ENCODE measurements at regions not wholly inside any gene's neighbourhood (a gene's known extent, or its start where the extent isn't known, plus 50 kb on each side); places are given as distances from the start of the nearest gene placed in this dataset.

DNA sequence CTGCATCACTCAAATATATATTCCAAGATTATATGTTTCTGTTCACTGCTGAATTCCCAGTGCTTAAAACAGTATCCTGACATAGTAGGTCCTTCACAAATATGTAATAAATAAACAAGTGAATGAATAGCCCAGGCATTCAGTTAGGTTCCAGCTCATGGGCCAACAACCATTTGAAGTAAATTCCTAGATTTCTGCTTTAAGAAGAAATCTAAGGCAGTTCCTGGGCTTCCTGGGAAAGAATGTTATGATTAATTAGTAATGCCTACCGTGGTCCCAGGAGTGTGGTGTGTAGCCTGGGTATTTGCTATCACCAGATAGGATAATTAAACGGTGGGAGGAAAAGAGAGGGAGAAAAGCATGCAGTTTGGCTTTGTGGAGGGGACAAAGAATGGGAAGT lies 576.8 kb downstream of the SOX6 start:
- DNase-seq: peak; percentile 5

- no peak for DNase-seq
Observed at GRCh38 chr11:15780382-15780781, 576.0 kb downstream of the SOX6 start.

DNA sequence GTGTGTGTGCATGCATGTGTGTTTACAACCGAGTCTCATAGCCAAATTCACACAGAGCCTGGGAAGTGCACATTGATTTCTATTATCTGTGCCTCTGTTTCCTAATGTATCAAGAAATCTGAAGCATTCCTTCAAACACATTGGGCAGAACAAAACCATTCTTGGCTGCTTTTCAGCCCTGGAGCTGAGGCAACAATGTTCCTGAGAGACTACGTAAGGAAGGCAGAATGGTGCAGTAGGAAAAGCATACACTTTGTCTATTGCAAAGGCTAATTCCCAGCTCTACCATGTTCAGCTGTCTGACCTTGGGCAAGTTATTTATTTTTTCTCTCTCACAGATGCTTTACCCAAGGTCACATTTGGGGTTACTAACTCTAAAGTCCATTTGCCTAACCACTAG lies 575.5 kb downstream of the SOX6 start:
- DNase-seq: no peak

DNA sequence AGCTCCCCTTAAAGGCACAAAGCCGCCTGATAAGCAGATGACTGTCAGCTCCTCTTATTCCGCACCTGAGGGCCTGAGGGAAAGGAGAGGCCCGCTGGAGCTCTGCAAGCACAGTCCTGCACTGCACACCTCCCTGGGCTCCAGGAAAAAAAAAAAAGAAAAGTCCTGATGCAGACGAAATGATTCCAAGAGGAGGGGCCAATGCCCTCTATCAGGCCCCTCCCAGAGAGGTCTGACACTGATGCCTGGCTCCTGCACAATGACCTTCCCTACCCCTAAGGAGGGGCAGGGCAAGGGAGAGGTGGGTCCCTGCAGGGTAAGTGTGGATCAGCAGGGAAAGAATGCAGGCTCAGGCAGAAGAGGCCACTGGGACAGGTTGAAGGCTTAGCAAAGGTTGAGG lies 572.7 kb downstream of the SOX6 start:
- DNase-seq: no peak

DNA sequence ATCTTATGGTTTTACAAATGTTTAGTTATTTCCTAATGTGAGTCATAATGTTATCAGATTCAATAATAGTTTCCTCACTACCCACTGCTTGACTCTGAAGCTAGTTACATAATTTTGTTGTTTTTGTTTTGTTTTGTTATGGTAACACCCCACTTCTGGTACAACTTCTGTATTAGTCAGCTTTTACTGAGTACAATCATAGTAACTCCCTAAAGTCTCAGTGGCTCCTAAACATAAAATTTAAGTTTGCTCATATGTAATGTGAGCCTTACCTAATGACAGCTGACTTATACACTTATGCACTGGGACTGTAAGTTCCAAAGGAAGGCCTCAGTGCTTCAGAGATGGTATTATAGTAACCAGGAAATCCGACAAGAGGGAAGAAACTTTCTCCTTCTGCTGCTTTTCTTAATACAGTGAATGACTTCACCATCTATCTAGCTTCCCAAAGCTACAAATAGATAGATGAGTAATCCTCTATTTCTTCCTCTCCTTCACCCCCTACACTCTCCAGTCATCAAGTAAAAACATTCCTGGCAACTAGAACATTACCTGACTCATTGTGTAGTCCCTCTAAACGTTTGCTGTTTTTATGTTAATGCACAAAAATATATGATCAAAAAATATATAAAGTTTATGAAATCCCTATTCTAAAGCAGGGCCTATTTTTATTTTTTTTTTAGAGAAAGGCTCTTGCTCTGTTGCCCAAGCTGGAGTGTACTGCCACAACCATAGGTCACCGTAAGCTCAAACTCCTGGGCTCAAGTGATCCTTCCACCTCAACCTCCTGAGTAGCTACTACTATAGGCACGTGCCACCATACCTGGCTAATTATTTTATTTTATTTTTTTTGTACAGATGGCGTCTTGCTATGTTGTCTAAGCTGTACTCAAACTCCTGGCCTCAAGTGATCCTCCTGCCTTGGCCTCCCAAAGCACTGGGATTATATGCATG lies 563.0 kb downstream of the SOX6 start:
- peak; percentile 78 for DNase-seq

GRCh38 chr11:15794361-15795150 lies 561.8 kb downstream of the SOX6 start:
- no peak for DNase-seq

GRCh38 chr11:15795378-15795777 lies 561.0 kb downstream of the SOX6 start:
- no peak for DNase-seq

DNA sequence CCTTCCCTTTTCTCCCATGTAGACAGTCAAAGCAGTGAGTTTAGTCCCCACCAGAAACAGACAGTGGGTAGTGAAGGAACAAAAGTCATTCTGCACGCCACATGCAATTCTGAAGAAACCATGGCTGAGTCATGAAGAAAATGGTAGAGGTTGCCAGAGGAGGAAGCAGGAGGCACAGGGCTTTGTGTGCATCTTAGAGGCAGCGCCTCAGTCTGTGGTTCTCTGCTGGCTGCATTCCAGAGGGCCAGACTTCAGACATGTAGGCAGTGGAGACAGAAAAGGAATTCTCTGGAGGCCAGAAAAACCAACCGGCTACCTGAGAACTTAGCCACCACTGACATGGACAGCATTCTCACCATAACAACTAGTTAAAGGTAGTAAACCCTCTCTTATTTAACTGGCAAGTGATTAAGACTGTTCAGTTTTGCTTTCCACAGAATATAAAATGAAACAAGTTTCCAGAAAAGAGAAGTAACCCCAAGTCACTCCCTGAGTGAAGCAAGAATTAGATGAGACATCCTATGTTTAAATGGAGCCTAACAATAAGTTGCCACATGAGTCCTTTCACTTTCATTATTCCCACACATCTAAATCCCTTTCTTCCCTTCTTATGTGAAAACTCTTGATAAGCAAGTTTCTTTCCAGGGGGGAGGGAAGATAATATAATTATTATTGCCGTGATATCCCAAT lies 556.1 kb downstream of the SOX6 start:
- DNase-seq: peak; percentile 82

DNA sequence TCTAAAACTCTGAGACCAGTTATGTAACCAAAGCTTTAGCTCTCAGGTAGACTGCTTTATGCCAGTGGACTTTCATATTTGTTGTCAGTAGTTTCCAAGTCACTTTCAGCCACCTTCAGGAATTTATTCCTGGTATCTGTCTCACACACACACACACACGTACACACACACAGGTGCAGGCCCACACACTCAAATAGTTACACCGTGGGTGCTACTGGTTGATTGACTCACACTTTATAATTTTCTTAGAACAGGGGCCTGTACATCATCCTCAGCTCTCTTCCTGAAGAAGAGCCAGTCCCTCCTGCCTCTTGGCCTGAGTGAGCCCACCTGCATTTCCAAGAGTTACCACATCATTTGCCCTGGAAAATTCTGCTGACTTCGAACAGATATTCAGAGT lies 555.2 kb downstream of the SOX6 start:
- DNase-seq: no peak

GRCh38 chr11:15801616-15802015 lies 554.7 kb downstream of the SOX6 start:
- no peak for DNase-seq

GRCh38 chr11:15805726-15806125 lies 550.6 kb downstream of the SOX6 start:
- no peak for DNase-seq

- no peak for DNase-seq
Observed at GRCh38 chr11:15806217-15806616, 550.1 kb downstream of the SOX6 start.

DNA sequence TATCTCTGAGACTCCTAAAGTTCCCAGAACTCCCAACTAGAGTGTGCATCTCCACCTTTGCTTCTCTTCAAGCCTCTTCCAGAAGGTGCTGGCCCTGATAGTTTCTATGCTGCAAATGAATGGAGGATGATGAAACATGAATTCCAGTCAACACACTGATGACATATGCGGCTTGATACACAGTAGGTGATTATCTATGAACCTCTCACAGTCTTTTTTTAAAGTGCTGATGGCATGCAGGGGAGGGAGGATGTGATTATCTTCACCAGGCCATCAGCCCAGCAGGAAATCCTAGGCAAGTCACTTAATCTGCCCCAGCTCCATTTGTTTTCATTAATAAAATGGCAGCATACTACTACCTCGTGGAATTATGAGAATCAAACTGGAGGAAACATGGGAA lies 548.5 kb downstream of the SOX6 start:
- DNase-seq: no peak

DNA sequence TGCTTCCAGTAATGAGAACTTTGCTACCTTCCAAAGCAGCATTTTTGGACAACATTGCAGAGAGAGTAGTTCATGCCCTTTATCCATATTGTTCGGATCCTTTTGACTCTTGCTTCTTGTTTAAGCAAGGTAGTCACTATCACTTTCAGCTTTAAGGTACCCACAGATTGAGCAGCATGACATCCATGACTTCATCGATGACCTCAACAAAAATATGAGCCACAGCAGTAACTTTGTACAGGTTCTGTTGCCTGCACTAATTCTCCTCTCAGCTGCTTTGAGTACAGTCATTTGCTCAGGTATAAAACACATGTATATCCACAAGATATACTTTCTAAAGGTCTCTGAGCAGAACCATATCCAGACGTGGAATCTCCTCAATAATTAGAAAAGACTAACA lies 546.3 kb downstream of the SOX6 start:
- no peak for DNase-seq

DNA sequence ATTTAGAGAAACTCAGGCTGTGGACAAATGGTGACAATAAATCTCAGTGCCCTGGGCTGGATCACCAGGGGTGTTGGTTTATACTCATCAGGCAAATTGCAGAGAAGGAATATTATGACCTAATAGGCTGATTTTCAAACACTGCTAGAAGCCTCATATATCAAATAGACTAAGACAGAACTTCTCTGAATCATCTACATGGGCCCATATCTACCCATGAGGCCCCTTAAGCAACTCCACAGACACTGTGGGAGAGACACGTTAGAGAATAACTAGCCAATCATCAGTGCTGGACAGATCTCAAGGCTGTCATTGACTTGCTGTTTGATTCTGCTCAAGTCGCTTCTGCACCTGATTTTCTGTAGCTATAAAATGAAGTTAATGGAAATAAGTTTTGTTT lies 545.8 kb downstream of the SOX6 start:
- no peak for DNase-seq

GRCh38 chr11:15815246-15816195 lies 540.8 kb downstream of the SOX6 start:
- no peak for DNase-seq

GRCh38 chr11:15816260-15816871 lies 540.0 kb downstream of the SOX6 start:
- peak; percentile 64 for DNase-seq

- DNase-seq: no peak
Observed at GRCh38 chr11:15817001-15817400, 539.3 kb downstream of the SOX6 start.

DNA sequence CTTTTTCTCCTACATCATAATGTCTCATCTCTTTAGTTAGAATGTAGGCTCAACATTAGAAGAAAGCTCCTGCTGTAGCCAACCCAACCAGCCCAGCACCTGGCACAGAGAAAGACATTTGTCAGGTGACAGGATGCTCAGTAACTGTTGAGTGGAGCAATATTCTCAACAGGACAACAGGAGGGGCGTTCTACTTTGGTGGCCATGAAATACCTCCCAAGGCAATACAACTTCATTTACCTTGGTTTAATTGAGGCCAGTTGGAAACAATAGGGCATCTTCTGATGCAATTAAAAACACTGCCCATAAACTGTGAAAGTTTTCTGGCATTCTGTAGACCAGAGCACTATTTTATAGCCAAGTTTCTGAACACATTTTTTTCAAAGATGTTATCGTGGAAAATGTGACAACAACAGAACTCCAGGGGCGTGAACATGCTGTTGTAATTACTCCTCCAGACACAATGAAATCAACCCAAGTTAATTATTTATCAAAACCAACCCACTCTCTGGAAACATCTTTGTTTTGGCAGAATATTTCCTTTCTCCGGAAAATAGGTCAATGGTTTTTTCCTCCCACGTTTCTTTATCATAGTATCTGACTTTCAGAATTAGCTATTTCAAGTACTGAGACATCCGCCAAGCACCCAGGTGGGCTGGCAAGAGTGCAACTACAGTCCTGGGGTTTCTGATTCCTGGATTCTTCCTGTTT lies 538.1 kb downstream of the SOX6 start:
- DNase-seq: no peak

DNA sequence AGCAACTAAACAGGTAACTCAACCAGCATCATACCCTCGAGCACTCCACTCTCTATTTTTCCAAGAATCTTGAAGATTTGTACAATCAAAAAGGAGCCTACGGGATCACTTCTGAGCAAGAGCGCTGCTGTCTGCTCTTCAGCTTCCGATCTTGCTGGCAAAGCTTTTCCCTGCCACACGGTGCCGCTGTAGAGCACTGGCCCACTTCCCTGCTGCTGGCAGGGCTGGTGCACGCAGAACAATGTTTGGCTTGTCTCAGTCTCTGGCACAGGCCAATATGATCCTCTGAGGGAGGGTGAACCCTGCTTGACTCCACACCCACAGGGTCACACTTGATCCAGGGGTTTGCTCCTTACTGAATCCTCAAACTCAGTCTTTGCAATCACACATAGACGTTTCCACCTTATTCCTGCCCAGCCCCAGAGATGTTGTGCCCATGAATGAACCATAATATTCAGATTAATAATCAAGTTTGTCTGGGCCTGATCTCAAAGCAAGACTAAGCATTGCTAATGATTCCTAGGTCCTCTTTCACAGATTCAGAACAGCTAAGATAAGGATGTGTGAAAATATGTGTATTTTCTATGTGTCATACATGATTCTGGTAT lies 536.6 kb downstream of the SOX6 start:
- DNase-seq: peak; percentile 54

GRCh38 chr11:15821451-15821850 lies 534.9 kb downstream of the SOX6 start:
- no peak for DNase-seq
